Panc1 (cell line): ENCODE measurements at regions not wholly inside any gene's neighbourhood (a gene's known extent, or its start where the extent isn't known, plus 50 kb on each side); places are given as distances from the start of the nearest gene placed in this dataset.

Experiments
- ATAC-seq: fragments of 200-7000 bp; cut with Tn5 transposase; 2 replicates; pipeline ENCODE4 v1.9.1; 2020; ENCODE audit warnings: mild to moderate bottlenecking, moderate library complexity
- BruUV-seq: library from RNA; stranded (reverse); fragments of 400-500 nt; replicated peaks from 2 replicates; lab custom pipeline; 2021; lab: Mats Ljungman, UMichigan
- CTCF ChIA-PET: fragments of 300-600 bp; sonication (Branson Sonifier 250); formaldehyde crosslinking; loops from one replicate; lab custom pipeline; 2022; ENCODE audit warnings: antibody characterized with exemption; lab: Charles Lee
- POLR2A ChIA-PET: fragments of 300-600 bp; sonication (Branson Sonifier 250); formaldehyde crosslinking; loops from one replicate; lab custom pipeline; 2022; ENCODE audit warnings: antibody characterized with exemption; lab: Charles Lee
- DNase-seq: peaks from one replicate; pipeline ENCODE4 v3.0.0-alpha.2; 2010; ENCODE audit warnings: low read depth, low spot score
- H3K27ac ChIP-seq: 2 replicates; pipeline ENCODE4 v1.5.1; 2011; ENCODE audit warnings: mild to moderate bottlenecking, low read length, inconsistent platforms
- H3K27me3 ChIP-seq: fragments of 200-500 bp; sonication (Bioruptor generic); 2 replicates; pipeline ENCODE4 v1.6.0; 2014; ENCODE audit warnings: low read length, inconsistent platforms; ENCODE audit not compliant: control insufficient read depth, insufficient read depth
- H3K36me3 ChIP-seq: fragments of 200-500 bp; sonication (Bioruptor generic); 2 replicates; pipeline ENCODE4 v1.5.1; 2014; ENCODE audit warnings: inconsistent platforms, mild to moderate bottlenecking, low read length, moderate library complexity; ENCODE audit not compliant: control insufficient read depth, insufficient read depth
- H3K4me1 ChIP-seq: 2 replicates; pipeline ENCODE4 v1.5.1; 2011; ENCODE audit warnings: inconsistent platforms, mild to moderate bottlenecking, low read length, moderate library complexity; ENCODE audit not compliant: control insufficient read depth, insufficient read depth
- H3K4me3 ChIP-seq, 2 experiments: 2 replicates each; pipeline ENCODE4 v1.5.1; 2011 to 2012; ENCODE audit warnings: low read depth in 2 of 2, low read length in 2 of 2, mild to moderate bottlenecking in 2 of 2, inconsistent platforms in 1 of 2, moderate library complexity in 1 of 2
- H3K9me3 ChIP-seq: fragments of 200-500 bp; sonication (Bioruptor generic); 2 replicates; pipeline ENCODE4 v1.5.1; 2014; ENCODE audit warnings: low read depth, mild to moderate bottlenecking, inconsistent platforms, low read length, moderate library complexity; ENCODE audit not compliant: control insufficient read depth, insufficient read depth
- CTCF ChIP-seq: fragments of 450-650 bp; IDR thresholded peaks from 2 replicates; pipeline ENCODE4 v1.5.1; 2017; ENCODE audit warnings: mild to moderate bottlenecking
- POLR2AphosphoS5 ChIP-seq: IDR thresholded peaks from 2 replicates; pipeline ENCODE4 v1.6.1; 2012; ENCODE audit warnings: mild to moderate bottlenecking, low read depth, low read length, moderate library complexity
- REST ChIP-seq, 2 experiments: IDR thresholded peaks; 2 replicates each; pipeline ENCODE4 v1.6.1; 2011 to 2012; ENCODE audit warnings: low read depth in 2 of 2, control low read depth in 1 of 2, low read length in 1 of 2, mild to moderate bottlenecking in 1 of 2, moderate library complexity in 1 of 2; ENCODE audit not compliant: insufficient read depth in 1 of 2
- SIN3A ChIP-seq: IDR thresholded peaks from 2 replicates; pipeline ENCODE4 v1.6.1; 2012; ENCODE audit warnings: low read depth, mild to moderate bottlenecking, low read length, moderate library complexity, borderline replicate concordance; ENCODE audit not compliant: insufficient read depth
- TCF7L2 ChIP-seq: IDR thresholded peaks from 2 replicates; pipeline ENCODE4 v1.6.1; 2011; ENCODE audit warnings: mild to moderate bottlenecking, low read depth, low read length, inconsistent platforms
- in situ Hi-C: cut with HindIII; loops from 2 replicates; pipeline ENCODE4 v1.10.0; 2016; ENCODE audit warnings: low sequenced_read_pairs, low pct_unique_long_range_greater_than_20kb
- intact Hi-C: fragments of 100-400 bp; cut with micrococcal nuclease; formaldehyde crosslinking; loops from one replicate; pipeline ENCODE4 v1.10.0; 2022; ENCODE audit not compliant: unreplicated experiment

- DNase-seq (no peak), ATAC-seq (no peak)
- intact Hi-C loops, result no loop called here
- Histone ChIP-seq H3K36me3 (no peaks in the 10 kb centered on the region), H3K4me3 (no peak overlapping the region), H3K27me3 (peaks cover 6% of the 10 kb centered on the region), H3K4me1 (no peaks in the 10 kb centered on the region), H3K9me3 (no peaks in the 10 kb centered on the region), H3K27ac (no peak overlapping the region)
- in situ Hi-C loops, result no loop called here
- ChIA-PET CTCF (no interaction called here), POLR2A (no interaction called here)
- no peak for TF ChIP-seq REST (IDR thresholded peaks at IDR 0.05; ENCODE audit: insufficient read depth in 1 of 2, low read depth in 2 of 2, low read length in 1 of 2)
- no peak for TF ChIP-seq POLR2AphosphoS5
- TF ChIP-seq SIN3A, result no peak
- TF ChIP-seq TCF7L2, result no peak
- TF ChIP-seq CTCF, result no peak
- BruUV-seq, result no TSS peak
These were observed 68.6 kb upstream of the FYN start for GRCh38 chr6:111941686-111942330.

- Histone ChIP-seq H3K4me3 (no peak overlapping the region), H3K9me3 (no peaks in the 10 kb centered on the region), H3K36me3 (no peaks in the 10 kb centered on the region), H3K27me3 (peaks cover 6% of the 10 kb centered on the region), H3K4me1 (no peaks in the 10 kb centered on the region), H3K27ac (no peak overlapping the region)
- intact Hi-C loops (no loop called here), in situ Hi-C loops (no loop called here)
- ATAC-seq (no peak), DNase-seq (no peak)
- ChIA-PET CTCF (no interaction called here), POLR2A (no interaction called here)
- BruUV-seq, result no TSS peak
- TF ChIP-seq REST (IDR thresholded peaks at IDR 0.05; ENCODE audit: insufficient read depth in 1 of 2, low read depth in 2 of 2, low read length in 1 of 2) (no peak), TCF7L2 (no peak), POLR2AphosphoS5 (no peak), SIN3A (no peak), CTCF (no peak)
These were observed 69.3 kb upstream of the FYN start for GRCh38 chr6:111942561-111942960.
